GM21619 (cell line): ENCODE measurements at regions not wholly inside any gene's neighbourhood (a gene's known extent, or its start where the extent isn't known, plus 50 kb on each side); places are given as distances from the start of the nearest gene placed in this dataset.
"Not testable (repeated sequence)": the region's sequence is repeated elsewhere in the genome, so short reads cannot be mapped to it uniquely, and the experiment has no call there.

ENCODE experiments used
- ATAC-seq: cut with Tn5 transposase; IDR thresholded peaks from one replicate; pipeline ENCODE4 v1.9.1; 2021; ENCODE audit not compliant: unreplicated experiment

- no peak for ATAC-seq
These were observed 1359.7 kb upstream of the RAG2 start for GRCh38 chr11:37957717-37958116.

DNA sequence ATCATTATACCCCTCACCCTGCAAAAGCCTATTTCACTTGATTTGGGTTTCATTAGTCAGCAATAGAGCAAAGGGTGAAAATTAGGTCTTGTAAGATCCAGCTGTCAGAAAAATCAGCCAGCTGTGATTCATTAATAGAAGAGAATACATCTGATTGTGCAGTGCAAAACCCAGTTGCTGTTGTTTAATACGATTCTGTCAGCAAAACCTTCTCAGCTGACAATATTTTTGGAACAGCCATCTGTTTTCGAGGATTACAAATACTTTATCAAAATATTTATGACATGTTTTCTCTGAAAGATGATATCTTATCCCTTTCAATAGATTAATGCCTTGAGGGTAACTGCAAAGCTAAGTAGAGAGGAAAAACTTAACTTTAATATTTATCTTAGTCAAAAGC is 1354.0 kb upstream of the RAG2 start:
- ATAC-seq, result no peak

- ATAC-seq, result no peak
These were observed 1350.2 kb upstream of the RAG2 start for GRCh38 chr11:37948258-37948657.

DNA sequence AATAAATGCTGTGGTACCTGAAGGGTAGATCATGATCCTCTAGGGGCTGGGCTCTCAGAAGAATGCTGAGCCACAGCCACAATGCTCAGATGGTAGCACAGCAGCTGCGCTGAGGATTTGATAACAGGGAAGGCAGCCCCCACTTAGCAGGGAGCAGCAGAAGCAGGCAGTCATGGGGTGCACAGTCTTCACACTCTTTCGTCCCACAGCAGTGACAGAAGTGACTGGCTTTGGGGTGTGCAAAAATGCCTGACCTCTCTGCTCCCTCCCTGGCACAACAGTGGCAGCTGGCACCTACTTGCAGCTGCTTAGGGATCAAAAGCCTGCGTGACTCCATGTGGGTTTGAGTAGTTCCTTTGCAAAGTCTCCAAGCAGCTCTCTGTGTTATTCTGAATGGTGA is 1349.8 kb upstream of the RAG2 start:
- ATAC-seq, result no peak

- peak; percentile 60 for ATAC-seq
These were observed 1348.2 kb upstream of the RAG2 start for GRCh38 chr11:37946155-37946766.

DNA sequence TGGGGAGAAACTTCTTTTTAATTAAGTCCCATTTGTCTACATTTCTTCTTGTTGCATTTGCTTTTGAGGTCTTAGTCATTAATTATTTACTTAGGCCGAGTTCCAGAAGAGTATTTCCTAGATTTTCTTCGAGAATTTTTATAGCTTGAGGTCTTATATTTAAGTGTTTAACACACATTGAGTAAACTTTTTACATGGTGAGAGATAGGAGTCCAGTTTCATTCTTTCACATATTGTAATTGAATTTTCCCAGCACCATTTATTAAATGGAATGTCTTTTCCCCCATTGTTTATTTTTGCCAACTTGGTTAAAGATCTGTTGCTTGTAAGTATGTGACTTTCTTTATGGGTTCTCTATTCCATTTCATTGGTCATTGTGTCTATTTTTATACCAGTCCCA is 1344.0 kb upstream of the RAG2 start:
- no peak for ATAC-seq

- ATAC-seq, result no peak
These were observed 1331.1 kb upstream of the RAG2 start for GRCh38 chr11:37929100-37929653.

DNA sequence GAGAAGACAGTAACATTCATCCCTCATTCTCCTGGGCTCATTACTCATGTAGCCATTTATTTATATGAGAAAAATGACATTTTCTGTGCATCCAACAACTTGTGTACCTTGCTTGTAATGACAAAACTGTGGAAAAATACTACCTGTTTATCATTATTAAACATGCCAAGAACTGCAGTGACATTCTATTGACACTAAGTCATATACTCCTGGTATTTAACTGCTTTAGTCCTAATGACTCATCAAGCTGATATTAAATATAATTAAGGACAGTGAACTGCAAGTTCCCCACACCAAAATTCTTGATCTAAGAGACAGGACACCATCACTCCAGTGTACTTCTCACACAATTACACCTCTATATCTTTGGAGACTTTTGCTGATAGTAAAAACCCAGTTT is 1328.7 kb upstream of the RAG2 start:
- no peak for ATAC-seq

- no peak for ATAC-seq
These were observed 1318.3 kb upstream of the RAG2 start for GRCh38 chr11:37916331-37916730.

- no peak for ATAC-seq
These were observed 1316.8 kb upstream of the RAG2 start for GRCh38 chr11:37914859-37915258.

GRCh38 chr11:37908219-37908548 is 1310.1 kb upstream of the RAG2 start:
- ATAC-seq, result no peak

DNA sequence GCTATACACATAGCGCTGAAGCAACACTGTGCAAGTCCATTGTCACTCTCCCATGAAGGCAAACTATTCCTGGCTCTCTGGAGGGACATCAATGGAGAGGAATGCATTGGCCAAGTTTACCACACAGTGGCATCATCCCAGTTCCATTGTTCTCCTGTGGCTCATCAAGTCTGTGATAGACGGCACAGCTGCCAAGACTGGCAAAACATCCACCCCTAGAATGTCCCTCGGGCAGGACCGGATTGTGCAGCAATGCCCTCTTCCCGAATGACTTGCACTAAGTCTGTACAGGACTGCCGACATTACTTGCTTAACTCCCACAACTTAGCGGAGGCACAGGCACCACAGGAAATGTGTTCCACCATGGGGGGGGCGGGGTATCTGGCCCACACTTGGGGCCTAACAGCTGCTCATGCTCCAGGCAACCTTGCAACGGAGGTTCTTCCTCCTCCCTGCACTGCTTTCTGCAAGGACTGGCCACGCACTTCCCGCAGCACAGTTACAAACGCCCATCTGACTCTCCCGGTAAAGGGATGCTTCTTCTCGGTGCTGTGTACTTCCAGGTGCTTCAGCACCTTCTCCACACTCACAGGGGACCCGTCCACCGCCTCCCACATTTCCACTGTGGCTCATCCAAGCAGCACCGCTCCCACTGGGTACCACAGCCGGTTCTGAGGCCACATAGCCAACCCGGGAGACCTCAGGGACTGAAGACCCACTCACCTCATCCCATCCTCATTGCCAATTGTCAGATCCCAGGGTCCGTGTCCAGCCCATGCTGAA is 1309.6 kb upstream of the RAG2 start:
- no peak for ATAC-seq

GRCh38 chr11:37905707-37906417 is 1307.8 kb upstream of the RAG2 start:
- ATAC-seq, result no peak

DNA sequence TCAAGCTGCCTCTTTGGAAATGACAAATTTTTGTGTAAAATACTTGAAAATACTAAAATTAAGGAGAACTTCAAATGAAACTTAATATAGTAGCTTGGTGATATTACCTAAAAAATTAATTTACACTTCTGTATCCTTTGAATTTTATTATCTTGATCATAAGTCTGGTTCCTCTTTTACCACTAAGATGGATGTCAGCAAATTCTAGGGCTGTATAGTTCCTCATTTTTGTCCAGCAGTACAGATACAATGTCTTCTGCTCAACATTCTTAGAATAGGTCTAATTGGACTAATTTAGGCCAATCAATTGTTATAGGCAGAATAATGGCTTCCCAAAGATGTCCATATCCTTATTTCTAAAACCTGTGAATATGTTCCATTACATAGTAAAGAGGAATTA is 1298.0 kb upstream of the RAG2 start:
- no peak for ATAC-seq

DNA sequence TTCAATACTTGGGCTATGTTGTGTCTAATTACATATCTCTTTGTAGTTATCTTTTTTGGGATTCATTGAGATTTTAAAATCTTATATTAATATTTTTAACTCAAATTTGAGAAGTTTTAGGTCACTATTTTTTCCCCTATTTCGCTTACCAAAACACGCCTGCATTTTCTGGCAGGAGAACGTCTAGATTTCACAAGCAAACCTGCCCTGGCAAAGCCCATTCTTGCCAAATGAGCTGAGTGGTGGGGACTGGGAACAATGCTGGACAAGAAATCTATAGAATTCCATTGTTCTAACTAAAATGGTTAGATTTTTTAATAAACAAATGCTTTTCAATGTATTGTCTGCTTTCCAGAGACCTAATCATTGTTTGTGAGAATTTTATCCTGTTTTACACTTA is 1283.7 kb upstream of the RAG2 start:
- ATAC-seq, result no peak

- no peak for ATAC-seq
These were observed 1263.6 kb upstream of the RAG2 start for GRCh38 chr11:37861671-37862070.

DNA sequence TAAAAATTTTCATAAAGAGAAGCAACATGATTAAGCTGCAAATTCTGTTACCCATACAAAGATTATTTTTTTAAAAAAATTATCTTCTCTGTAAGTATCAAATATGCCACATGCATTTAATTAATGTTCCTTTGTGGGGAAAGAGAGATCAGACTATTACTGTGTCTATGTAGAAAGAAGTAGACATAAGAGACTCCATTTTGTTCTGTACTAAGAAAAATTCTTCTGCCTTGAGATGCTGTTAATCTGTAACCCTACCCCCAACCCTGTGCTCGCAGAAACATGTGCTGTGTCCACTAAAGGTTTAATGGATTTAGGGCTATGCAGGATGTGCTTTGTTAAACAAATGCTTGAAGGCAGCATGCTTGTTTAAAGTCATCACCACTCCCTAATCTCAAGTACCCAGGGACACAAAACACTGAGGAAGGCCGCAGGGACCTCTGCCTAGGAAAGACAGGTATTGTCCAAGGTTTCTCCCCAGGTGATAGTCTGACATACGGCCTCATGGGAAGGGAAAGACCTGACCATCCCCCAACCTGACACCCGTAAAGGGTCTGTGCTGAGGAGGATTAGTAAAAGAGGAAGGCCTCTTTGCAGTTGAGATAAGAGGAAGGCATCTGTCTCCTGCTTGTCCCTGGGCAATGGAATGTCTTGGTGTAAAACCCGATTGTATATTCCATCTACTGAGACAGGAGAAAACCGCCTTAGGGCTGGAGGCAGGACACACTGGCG is 1260.9 kb upstream of the RAG2 start:
- not testable (repeated sequence) for ATAC-seq

DNA sequence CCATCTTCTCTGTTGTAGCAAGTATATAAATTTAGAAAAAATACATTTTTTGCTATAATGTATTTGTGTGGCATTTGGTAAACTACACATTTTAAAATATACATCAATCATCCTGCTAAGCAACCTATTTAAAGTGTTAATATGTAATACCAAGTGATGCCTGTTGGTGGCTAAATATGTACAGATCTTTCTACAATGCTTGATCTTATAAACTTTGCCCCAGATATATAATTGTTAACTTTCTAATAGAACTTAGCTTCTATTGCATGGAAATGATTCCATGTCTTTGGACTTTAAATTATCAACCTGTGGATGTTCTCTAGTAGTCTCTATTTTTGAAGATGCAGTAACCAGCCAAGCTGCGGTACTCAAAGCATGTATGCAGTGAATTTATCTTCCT is 1260.4 kb upstream of the RAG2 start:
- ATAC-seq, result no peak

- no peak for ATAC-seq
These were observed 1259.7 kb upstream of the RAG2 start for GRCh38 chr11:37857726-37858125.

DNA sequence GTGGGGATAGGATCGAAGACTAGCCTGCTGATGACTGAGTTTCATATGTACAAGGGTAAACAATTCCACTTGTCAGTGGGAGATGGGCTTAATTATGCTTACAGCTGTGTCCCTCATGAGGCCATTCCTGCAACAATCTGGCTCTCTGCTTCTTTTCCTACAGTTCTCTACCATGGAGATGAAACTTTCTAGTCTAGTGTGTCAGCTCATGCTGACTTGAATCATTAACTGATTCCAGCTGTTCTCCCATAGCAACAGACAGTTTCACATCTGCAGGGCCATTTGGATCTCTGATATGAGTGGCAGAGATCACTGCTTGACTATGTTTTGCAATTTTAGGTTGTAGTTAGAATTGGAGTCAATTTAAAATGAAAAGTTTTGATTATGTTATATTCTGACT is 1251.7 kb upstream of the RAG2 start:
- ATAC-seq, result no peak

- no peak for ATAC-seq
These were observed 1245.6 kb upstream of the RAG2 start for GRCh38 chr11:37843603-37844002.
